ENCODE measurements at regions not wholly inside any gene's neighbourhood (a gene's known extent, or its start where the extent isn't known, plus 50 kb on each side); places are given as distances from the start of the nearest gene placed in this dataset.
"Not testable (repeated sequence)": the region's sequence is repeated elsewhere in the genome, so short reads cannot be mapped to it uniquely, and the experiment has no call there.

GRCh38 chr9:135284386-135285134 is 195.0 kb upstream of the PPP1R26 start:
- TF ChIP-seq TOX (CRISPR knock-in tag; IDR thresholded peaks at IDR 0.05; ENCODE audit: borderline replicate concordance): no peak
- no peak for TF ChIP-seq TSHZ2 (CRISPR knock-in tag; IDR thresholded peaks at IDR 0.05)
- TF ChIP-seq ZNF70 (CRISPR knock-in tag; IDR thresholded peaks at IDR 0.05): no peak
- TF ChIP-seq CREB5 (CRISPR knock-in tag; IDR thresholded peaks at IDR 0.05; ENCODE audit: low read depth): no peak
- TF ChIP-seq ESRRG (CRISPR knock-in tag; IDR thresholded peaks at IDR 0.05): no peak
- TF ChIP-seq POU6F1 (CRISPR knock-in tag; IDR thresholded peaks at IDR 0.05; ENCODE audit: borderline replicate concordance, low read depth): no peak
- TF ChIP-seq BACH2 (CRISPR knock-in tag; IDR thresholded peaks at IDR 0.05; ENCODE audit: borderline replicate concordance): no peak
- TF ChIP-seq SNAI2 (CRISPR knock-in tag; IDR thresholded peaks at IDR 0.05): no peak
- no peak for TF ChIP-seq PATZ1 (CRISPR knock-in tag; IDR thresholded peaks at IDR 0.05; ENCODE audit: borderline replicate concordance)
- no peak for TF ChIP-seq PPARA (CRISPR knock-in tag; IDR thresholded peaks at IDR 0.05; ENCODE audit: borderline replicate concordance)
- TF ChIP-seq RARB (CRISPR knock-in tag; IDR thresholded peaks at IDR 0.05): no peak
- no peak for TF ChIP-seq OSR1 (CRISPR knock-in tag; IDR thresholded peaks at IDR 0.05)
- no peak for TF ChIP-seq ARNTL (CRISPR knock-in tag; IDR thresholded peaks at IDR 0.05; ENCODE audit: borderline replicate concordance, low read depth)
- no peak for TF ChIP-seq CSDC2 (CRISPR knock-in tag; IDR thresholded peaks at IDR 0.05)
- TF ChIP-seq ZFP30 (CRISPR knock-in tag; IDR thresholded peaks at IDR 0.05): no peak
- TF ChIP-seq ZC3H10 (CRISPR knock-in tag; IDR thresholded peaks at IDR 0.05): no peak
- TF ChIP-seq GLIS3 (CRISPR knock-in tag; IDR thresholded peaks at IDR 0.05): no peak
- TF ChIP-seq ZNF8 (CRISPR knock-in tag; IDR thresholded peaks at IDR 0.05): no peak
- TF ChIP-seq CSRNP3 (CRISPR knock-in tag; IDR thresholded peaks at IDR 0.05): no peak
- TF ChIP-seq ISL1 (CRISPR knock-in tag; IDR thresholded peaks at IDR 0.05): no peak
- no peak for ATAC-seq

- ATAC-seq: not testable (repeated sequence)
These were observed 193.2 kb upstream of the PPP1R26 start for GRCh38 chr9:135286187-135286925.

GRCh38 chr9:135286961-135287360 is 192.6 kb upstream of the PPP1R26 start:
- TF ChIP-seq TSHZ2 (CRISPR knock-in tag; IDR thresholded peaks at IDR 0.05) (no peak), BACH2 (CRISPR knock-in tag; IDR thresholded peaks at IDR 0.05; ENCODE audit: borderline replicate concordance) (no peak), ZFP3 (CRISPR knock-in tag; IDR thresholded peaks at IDR 0.05) (no peak), PPARA (CRISPR knock-in tag; IDR thresholded peaks at IDR 0.05; ENCODE audit: borderline replicate concordance) (no peak), ZC3H10 (CRISPR knock-in tag; IDR thresholded peaks at IDR 0.05) (no peak)

More at GRCh38 chr9:135286961-135287360, 192.6 kb upstream of the PPP1R26 start:
- ATAC-seq: no peak

Measured in SK-N-SH treated with all-trans-retinoic acid at 6 μM for 48 hours (cell line).